H1 (cell line): ENCODE measurements at regions not wholly inside any gene's neighbourhood (a gene's known extent, or its start where the extent isn't known, plus 50 kb on each side); places are given as distances from the start of the nearest gene placed in this dataset.

ENCODE experiments used
- CTCF ChIA-PET: fragments of 300-600 bp; sonication (Branson Sonifier 250); formaldehyde crosslinking; loops from one replicate; lab custom pipeline; 2021; ENCODE audit not compliant: partially characterized antibody; lab: Charles Lee
- POLR2A ChIA-PET: fragments of 300-600 bp; sonication (Branson Sonifier 250); formaldehyde crosslinking; loops from one replicate; lab custom pipeline; 2021; ENCODE audit warnings: inconsistent platforms; ENCODE audit not compliant: partially characterized antibody; lab: Charles Lee
- DNase-seq, 2 experiments: peaks; one replicate each; pipeline versions ENCODE4 v3.0.0 to v3.0.0-alpha.2; 2010 to 2022; ENCODE audit warnings: low spot score in 2 of 2, low read depth in 1 of 2, mixed read lengths in 1 of 2
- FAIRE-seq: peaks from 2 replicates; lab custom pipeline; 2011; peaks lifted over from hg19 to GRCh38; lab: Jason Lieb, UNC
- H2AFZ ChIP-seq: 2 replicates; pipeline ENCODE4 v1.8.1; 2012; ENCODE audit warnings: low read length, inconsistent platforms
- H2AK5ac ChIP-seq: 2 replicates; pipeline ENCODE4 v1.6.1; 2013; ENCODE audit warnings: low read depth, low read length
- H2BK120ac ChIP-seq: replicated peaks from 2 replicates; pipeline ENCODE3; 2013; ENCODE audit warnings: low read depth, low read length, inconsistent platforms
- H2BK12ac ChIP-seq: 2 replicates; pipeline ENCODE4 v1.6.1; 2013; ENCODE audit warnings: low read depth, low read length
- H2BK15ac ChIP-seq: 2 replicates; pipeline ENCODE4 v1.6.1; 2013; ENCODE audit warnings: low read length
- H2BK20ac ChIP-seq: 2 replicates; pipeline ENCODE4 v1.6.1; 2013; ENCODE audit warnings: low read length
- H2BK5ac ChIP-seq: 2 replicates; pipeline ENCODE4 v1.6.1; 2013; ENCODE audit warnings: low read depth, low read length
- H3K14ac ChIP-seq: 2 replicates; pipeline ENCODE4 v1.6.1; 2013; ENCODE audit warnings: inconsistent platforms; ENCODE audit not compliant: insufficient read length
- H3K18ac ChIP-seq: 2 replicates; pipeline ENCODE4 v1.6.1; 2013; ENCODE audit warnings: low read length; ENCODE audit errors: extremely low read depth
- H3K23ac ChIP-seq: 2 replicates; pipeline ENCODE4 v1.6.1; 2013; ENCODE audit warnings: inconsistent platforms; ENCODE audit not compliant: insufficient read length
- H3K23me2 ChIP-seq: 2 replicates; pipeline ENCODE4 v1.6.1; 2013; ENCODE audit warnings: low read depth, low read length
- H3K27ac ChIP-seq: 2 replicates; pipeline ENCODE4 v1.6.1; 2011; ENCODE audit warnings: low read depth, low read length, inconsistent platforms
- H3K27me3 ChIP-seq, 4 experiments: replicated peaks in 1 of 4; 1 replicate in 1 of 4; 2 replicates in 3 of 4; pipeline versions ENCODE4 v1.6.1 to v1.8.1; 2011 to 2013; ENCODE audit warnings: low read length in 3 of 4, mild to moderate bottlenecking in 3 of 4, inconsistent platforms in 2 of 4, mixed read lengths in 2 of 4, moderate library complexity in 1 of 4; ENCODE audit not compliant: control insufficient read depth in 3 of 4, insufficient read depth in 3 of 4; ENCODE audit errors: extremely low read depth in 1 of 4
- H3K36me3 ChIP-seq, 4 experiments: 2 replicates each; pipeline versions ENCODE4 v1.6.1 to v1.8.1; 2011 to 2013; ENCODE audit warnings: mild to moderate bottlenecking in 4 of 4, low read length in 3 of 4, moderate library complexity in 2 of 4, control low read depth in 1 of 4, inconsistent platforms in 1 of 4; ENCODE audit not compliant: insufficient read depth in 4 of 4, control insufficient read depth in 2 of 4
- H3K4ac ChIP-seq: replicated peaks from 2 replicates; pipeline ENCODE3; 2013; ENCODE audit warnings: low read length, low read depth, mixed read lengths, inconsistent platforms; ENCODE audit not compliant: insufficient read length
- H3K4me1 ChIP-seq, 4 experiments: replicated peaks in 1 of 4; 1 replicate in 1 of 4; 2 replicates in 3 of 4; pipeline versions ENCODE4 v1.6.1 to v1.8.1; 2011 to 2013; ENCODE audit warnings: low read length in 3 of 4, inconsistent platforms in 2 of 4, mixed read lengths in 1 of 4; ENCODE audit not compliant: insufficient read depth in 4 of 4, control insufficient read depth in 3 of 4
- H3K4me2 ChIP-seq, 2 experiments: 2 replicates each; pipeline versions ENCODE4 v1.6.1 to v1.8.1; 2011 to 2013; ENCODE audit warnings: low read depth in 2 of 2, low read length in 2 of 2, control low read depth in 1 of 2, inconsistent platforms in 1 of 2, mild to moderate bottlenecking in 1 of 2; ENCODE audit not compliant: insufficient read depth in 1 of 2
- H3K4me3 ChIP-seq, 4 experiments: fragments of 200-600, 300-600 bp in 1 of 4; sonication (generic), shearing (Covaris generic), sonication (Bioruptor Twin) in 1 of 4; 2 replicates each; pipeline versions ENCODE4 v1.5.1 to v1.8.1; 2011 to 2016; ENCODE audit warnings: low read length in 4 of 4, low read depth in 3 of 4, control low read depth in 2 of 4, inconsistent platforms in 2 of 4, mild to moderate bottlenecking in 2 of 4, mixed read lengths in 1 of 4, moderate library complexity in 1 of 4; ENCODE audit not compliant: insufficient read depth in 2 of 4; ENCODE audit errors: extremely low read depth in 1 of 4
- H3K56ac ChIP-seq: replicated peaks from 2 replicates; pipeline ENCODE3; 2013; ENCODE audit warnings: low read depth, mild to moderate bottlenecking, mixed read lengths, low read length, inconsistent platforms; ENCODE audit not compliant: insufficient read length
- H3K79me1 ChIP-seq: 2 replicates; pipeline ENCODE4 v1.6.1; 2013; ENCODE audit warnings: low read depth, low read length, control low read depth
- H3K79me2 ChIP-seq, 2 experiments: 2 replicates each; pipeline versions ENCODE4 v1.6.1 to v1.8.1; 2012 to 2013; ENCODE audit warnings: low read length in 2 of 2, mild to moderate bottlenecking in 2 of 2, inconsistent platforms in 1 of 2; ENCODE audit not compliant: insufficient read depth in 2 of 2, control insufficient read depth in 1 of 2
- H3K9ac ChIP-seq, 4 experiments: replicated peaks in 1 of 4; 1 replicate in 1 of 4; 2 replicates in 3 of 4; pipeline versions ENCODE4 v1.6.1 to v1.8.1; 2011 to 2013; ENCODE audit warnings: low read depth in 3 of 4, low read length in 3 of 4, control low read depth in 2 of 4, mild to moderate bottlenecking in 2 of 4, moderate library complexity in 2 of 4, inconsistent platforms in 1 of 4; ENCODE audit errors: extremely low read depth in 1 of 4
- H3K9me3 ChIP-seq, 2 experiments: 2 replicates each; pipeline versions ENCODE4 v1.6.1 to v1.8.1; 2012 to 2013; ENCODE audit warnings: mild to moderate bottlenecking in 2 of 2, moderate library complexity in 2 of 2, control low read depth in 1 of 2, inconsistent platforms in 1 of 2, low read depth in 1 of 2, low read length in 1 of 2, mixed read lengths in 1 of 2; ENCODE audit not compliant: insufficient read depth in 2 of 2
- H4K20me1 ChIP-seq, 2 experiments: replicated peaks in 1 of 2; 2 replicates each; pipeline versions ENCODE3 to v1.8.1; 2011 to 2013; ENCODE audit warnings: inconsistent platforms in 2 of 2, low read length in 2 of 2, mild to moderate bottlenecking in 1 of 2; ENCODE audit not compliant: insufficient read depth in 2 of 2, control insufficient read depth in 1 of 2
- H4K5ac ChIP-seq: 2 replicates; pipeline ENCODE4 v1.6.1; 2013; ENCODE audit warnings: low read length, low read depth, mixed read lengths, inconsistent platforms; ENCODE audit not compliant: insufficient read length
- H4K8ac ChIP-seq: 2 replicates; pipeline ENCODE4 v1.8.0; 2013; ENCODE audit warnings: mild to moderate bottlenecking, moderate library complexity, low read length, inconsistent platforms; ENCODE audit not compliant: insufficient read depth; ENCODE audit errors: extremely low read depth
- H4K91ac ChIP-seq: replicated peaks from 2 replicates; pipeline ENCODE3; 2013; ENCODE audit warnings: low read length, mixed read lengths, inconsistent platforms; ENCODE audit not compliant: insufficient read length
- BRCA1 ChIP-seq: IDR thresholded peaks from 2 replicates; pipeline ENCODE4 v1.6.1; 2012; ENCODE audit warnings: low read depth, low read length, improper control_type of control experiment
- CHD1 ChIP-seq: IDR thresholded peaks from 2 replicates; pipeline ENCODE4 v1.6.1; 2012; ENCODE audit warnings: low read depth, low read length, improper control_type of control experiment
- E2F6 ChIP-seq: IDR thresholded peaks from 2 replicates; pipeline ENCODE4 v1.6.1; 2012; ENCODE audit warnings: inconsistent platforms
- EGR1 ChIP-seq: IDR thresholded peaks from 2 replicates; pipeline ENCODE4 v1.6.1; 2011; ENCODE audit warnings: low read depth, low read length, borderline replicate concordance
- FOSL1 ChIP-seq: IDR thresholded peaks from 2 replicates; pipeline ENCODE4 v1.6.1; 2011; ENCODE audit warnings: mild to moderate bottlenecking, low read depth, low read length, moderate library complexity; ENCODE audit not compliant: insufficient read depth
- HDAC6 ChIP-seq: IDR thresholded peaks from one replicate; pipeline ENCODE4 v1.7.1; 2012; ENCODE audit warnings: low read depth, mild to moderate bottlenecking, inconsistent platforms, low read length, moderate library complexity
- POLR2A ChIP-seq, 2 experiments: IDR thresholded peaks; 1 replicate in 1 of 2; 2 replicates in 1 of 2; pipeline ENCODE4 v1.6.1; 2011; ENCODE audit warnings: low read depth in 2 of 2, low read length in 2 of 2, mild to moderate bottlenecking in 2 of 2; ENCODE audit errors: control extremely low read depth in 1 of 2
- TBP ChIP-seq: IDR thresholded peaks from 2 replicates; pipeline ENCODE4 v1.6.1; 2011; ENCODE audit warnings: low read depth, low read length, improper control_type of control experiment
- TEAD4 ChIP-seq: IDR thresholded peaks from 2 replicates; pipeline ENCODE4 v1.6.1; 2012; ENCODE audit warnings: low read depth, low read length, inconsistent platforms, mixed read lengths
- WGBS, 2 experiments: shearing (Covaris generic) in 1 of 2; methylation state at CpG; one replicate each; pipeline versions ENCODE4 v1.1.6 to v1.1.7; 2013 to 2015; ENCODE audit warnings: low lambda C conversion rate in 2 of 2, mixed read lengths in 2 of 2, inconsistent platforms in 1 of 2, low coverage in 1 of 2, missing lambda C conversion rate in 1 of 2; ENCODE audit not compliant: insufficient replicate concordance in 2 of 2, insufficient coverage in 1 of 2, insufficient read length in 1 of 2; ENCODE audit errors: extremely low coverage in 1 of 2, missing lambda C conversion rate in 1 of 2; 5-methylcytosine and 5-hydroxymethylcytosine counted together

- Histone ChIP-seq H3K4me3 (no peak overlapping the region), H2BK15ac (no peak overlapping the region), H3K9me3 (no peaks in the 10 kb centered on the region), H4K8ac (no peak overlapping the region), H4K5ac (no peak overlapping the region), H3K14ac (no peak overlapping the region), H3K23ac (no peak overlapping the region), H2BK120ac (no peak overlapping the region), H3K23me2 (no peaks in the 10 kb centered on the region), H4K20me1 (no peaks in the 10 kb centered on the region), H2BK5ac (no peak overlapping the region), H3K4me2 (no peak overlapping the region), H3K79me2 (no peaks in the 10 kb centered on the region), H3K79me1 (no peaks in the 10 kb centered on the region), H3K36me3 (no peaks in the 10 kb centered on the region), H3K9ac (no peak overlapping the region), H2AK5ac (no peak overlapping the region), H3K27me3 (no peaks in the 10 kb centered on the region), H2AFZ (no peak overlapping the region), H3K18ac (no peak overlapping the region), H2BK20ac (no peak overlapping the region), H3K4me1 (no peaks in the 10 kb centered on the region), H3K4ac (no peak overlapping the region), H4K91ac (no peak overlapping the region), H3K56ac (no peak overlapping the region), H2BK12ac (no peak overlapping the region), H3K27ac (no peak overlapping the region)
- no peak for FAIRE-seq
- WGBS, 2 experiments: 43% methylated on average over 2 of the region's 2 CpGs; no CpG with 5 or more reads in 1 of the 2 experiments
- no peak for DNase-seq
- ChIA-PET CTCF (no interaction called here), POLR2A (no interaction called here)
- TF ChIP-seq TEAD4 (no peak), EGR1 (no peak), HDAC6 (no peak), BRCA1 (no peak), TBP (no peak), POLR2A (IDR thresholded peaks at IDR 0.05; ENCODE audit: control extremely low read depth in 1 of 2, low read depth in 2 of 2, low read length in 2 of 2) (no peak), CHD1 (no peak), E2F6 (no peak), FOSL1 (no peak)
Observed at GRCh38 chr5:23721336-23721735, 213.9 kb downstream of the PRDM9 start.
